ENCODE measurements at regions not wholly inside any gene's neighbourhood (a gene's known extent, or its start where the extent isn't known, plus 50 kb on each side); places are given as distances from the start of the nearest gene placed in this dataset.

- Histone ChIP-seq H3K4me3 (ENCODE audit: low read length) (no peak overlapping the region), H3K27me3 (ENCODE audit: control insufficient read depth, insufficient read depth, low read length) (no peaks in the 10 kb centered on the region), H3K36me3 (ENCODE audit: control insufficient read depth, insufficient read depth, low read length) (no peaks in the 10 kb centered on the region), H3K9me3 (ENCODE audit: control insufficient read depth, insufficient read depth, low read length) (peaks cover 2% of the 10 kb centered on the region), H3K27ac (ENCODE audit: low read length) (no peak overlapping the region), H3K4me1 (ENCODE audit: control insufficient read depth, insufficient read depth, low read length) (no peaks in the 10 kb centered on the region)
- no peak for DNase-seq (ENCODE audit: low read depth, low spot score)
- WGBS (ENCODE audit: insufficient coverage, insufficient read length): no CpG with 5 or more reads among the region's 8 CpGs
Measured at GRCh38 chr7:68733219-68734153, 864.8 kb upstream of the AUTS2 start.

GRCh38 chr7:68734431-68734830 is 863.8 kb upstream of the AUTS2 start:
- no peak for DNase-seq (ENCODE audit: low read depth, low spot score)
- H3K4me1 ChIP-seq (ENCODE audit: control insufficient read depth, insufficient read depth, low read length): no peaks in the 10 kb centered on the region
- H3K27me3 ChIP-seq (ENCODE audit: control insufficient read depth, insufficient read depth, low read length): no peaks in the 10 kb centered on the region
- no peaks in the 10 kb centered on the region for H3K36me3 ChIP-seq (ENCODE audit: control insufficient read depth, insufficient read depth, low read length)
- H3K4me3 ChIP-seq (ENCODE audit: low read length): no peak overlapping the region
- peaks cover 2% of the 10 kb centered on the region for H3K9me3 ChIP-seq (ENCODE audit: control insufficient read depth, insufficient read depth, low read length)
- no peak overlapping the region for H3K27ac ChIP-seq (ENCODE audit: low read length)
- no CpG with 5 or more reads among the region's 5 CpGs for WGBS (ENCODE audit: insufficient coverage, insufficient read length)

GRCh38 chr7:68739306-68739705 is 859.0 kb upstream of the AUTS2 start:
- H3K36me3 ChIP-seq (ENCODE audit: control insufficient read depth, insufficient read depth, low read length): no peaks in the 10 kb centered on the region
- WGBS (ENCODE audit: insufficient coverage, insufficient read length): no CpG with 5 or more reads among the region's 5 CpGs
- H3K27me3 ChIP-seq (ENCODE audit: control insufficient read depth, insufficient read depth, low read length): no peaks in the 10 kb centered on the region
- H3K27ac ChIP-seq (ENCODE audit: low read length): no peak overlapping the region
- no peaks in the 10 kb centered on the region for H3K4me1 ChIP-seq (ENCODE audit: control insufficient read depth, insufficient read depth, low read length)
- no peak overlapping the region for H3K4me3 ChIP-seq (ENCODE audit: low read length)
- no peak for DNase-seq (ENCODE audit: low read depth, low spot score)
- H3K9me3 ChIP-seq (ENCODE audit: control insufficient read depth, insufficient read depth, low read length): peaks cover 6% of the 10 kb centered on the region

GRCh38 chr7:68744036-68744435 is 854.2 kb upstream of the AUTS2 start:
- WGBS (ENCODE audit: insufficient coverage, insufficient read length): 100% methylated on average over 1 of the region's 5 CpGs
- H3K4me1 ChIP-seq (ENCODE audit: control insufficient read depth, insufficient read depth, low read length): no peaks in the 10 kb centered on the region
- H3K4me3 ChIP-seq (ENCODE audit: low read length): no peak overlapping the region
- no peak overlapping the region for H3K27ac ChIP-seq (ENCODE audit: low read length)
- no peaks in the 10 kb centered on the region for H3K36me3 ChIP-seq (ENCODE audit: control insufficient read depth, insufficient read depth, low read length)
- no peaks in the 10 kb centered on the region for H3K27me3 ChIP-seq (ENCODE audit: control insufficient read depth, insufficient read depth, low read length)
- peaks cover 11% of the 10 kb centered on the region for H3K9me3 ChIP-seq (ENCODE audit: control insufficient read depth, insufficient read depth, low read length)
- no peak for DNase-seq (ENCODE audit: low read depth, low spot score)

GRCh38 chr7:68748934-68749900 is 849.1 kb upstream of the AUTS2 start:
- no peak for DNase-seq (ENCODE audit: low read depth, low spot score)
- no peaks in the 10 kb centered on the region for H3K27me3 ChIP-seq (ENCODE audit: control insufficient read depth, insufficient read depth, low read length)
- no peaks in the 10 kb centered on the region for H3K4me1 ChIP-seq (ENCODE audit: control insufficient read depth, insufficient read depth, low read length)
- no peaks in the 10 kb centered on the region for H3K36me3 ChIP-seq (ENCODE audit: control insufficient read depth, insufficient read depth, low read length)
- no peak overlapping the region for H3K4me3 ChIP-seq (ENCODE audit: low read length)
- WGBS (ENCODE audit: insufficient coverage, insufficient read length): no CpG with 5 or more reads among the region's 14 CpGs
- H3K27ac ChIP-seq (ENCODE audit: low read length): no peak overlapping the region
- peaks cover 13% of the 10 kb centered on the region for H3K9me3 ChIP-seq (ENCODE audit: control insufficient read depth, insufficient read depth, low read length)

GRCh38 chr7:68752485-68753178 is 845.6 kb upstream of the AUTS2 start:
- no peaks in the 10 kb centered on the region for H3K27me3 ChIP-seq (ENCODE audit: control insufficient read depth, insufficient read depth, low read length)
- H3K4me1 ChIP-seq (ENCODE audit: control insufficient read depth, insufficient read depth, low read length): no peaks in the 10 kb centered on the region
- peaks cover 13% of the 10 kb centered on the region for H3K9me3 ChIP-seq (ENCODE audit: control insufficient read depth, insufficient read depth, low read length)
- H3K27ac ChIP-seq (ENCODE audit: low read length): no peak overlapping the region
- no peak for DNase-seq (ENCODE audit: low read depth, low spot score)
- H3K36me3 ChIP-seq (ENCODE audit: control insufficient read depth, insufficient read depth, low read length): no peaks in the 10 kb centered on the region
- no peak overlapping the region for H3K4me3 ChIP-seq (ENCODE audit: low read length)
- no CpG with 5 or more reads among the region's 5 CpGs for WGBS (ENCODE audit: insufficient coverage, insufficient read length)

- DNase-seq (ENCODE audit: low read depth, low spot score): no peak
- WGBS (ENCODE audit: insufficient coverage, insufficient read length): no CpG with 5 or more reads among the region's 2 CpGs
- Histone ChIP-seq H3K27me3 (ENCODE audit: control insufficient read depth, insufficient read depth, low read length) (no peaks in the 10 kb centered on the region), H3K27ac (ENCODE audit: low read length) (no peak overlapping the region), H3K4me1 (ENCODE audit: control insufficient read depth, insufficient read depth, low read length) (no peaks in the 10 kb centered on the region), H3K36me3 (ENCODE audit: control insufficient read depth, insufficient read depth, low read length) (no peaks in the 10 kb centered on the region), H3K9me3 (ENCODE audit: control insufficient read depth, insufficient read depth, low read length) (peaks cover 6% of the 10 kb centered on the region), H3K4me3 (ENCODE audit: low read length) (no peak overlapping the region)
Measured at GRCh38 chr7:68754414-68754813, 843.9 kb upstream of the AUTS2 start.

- Histone ChIP-seq H3K27ac (ENCODE audit: low read length) (no peak overlapping the region), H3K9me3 (ENCODE audit: control insufficient read depth, insufficient read depth, low read length) (peaks cover 4% of the 10 kb centered on the region), H3K36me3 (ENCODE audit: control insufficient read depth, insufficient read depth, low read length) (no peaks in the 10 kb centered on the region), H3K27me3 (ENCODE audit: control insufficient read depth, insufficient read depth, low read length) (no peaks in the 10 kb centered on the region), H3K4me1 (ENCODE audit: control insufficient read depth, insufficient read depth, low read length) (no peaks in the 10 kb centered on the region), H3K4me3 (ENCODE audit: low read length) (no peak overlapping the region)
- no peak for DNase-seq (ENCODE audit: low read depth, low spot score)
- no CpG with 5 or more reads among the region's 4 CpGs for WGBS (ENCODE audit: insufficient coverage, insufficient read length)
Measured at GRCh38 chr7:68756986-68757495, 841.2 kb upstream of the AUTS2 start.

GRCh38 chr7:68760556-68760955 is 837.7 kb upstream of the AUTS2 start:
- DNase-seq (ENCODE audit: low read depth, low spot score): no peak
- no peak overlapping the region for H3K27ac ChIP-seq (ENCODE audit: low read length)
- no peak overlapping the region for H3K4me3 ChIP-seq (ENCODE audit: low read length)
- no peaks in the 10 kb centered on the region for H3K36me3 ChIP-seq (ENCODE audit: control insufficient read depth, insufficient read depth, low read length)
- no peaks in the 10 kb centered on the region for H3K27me3 ChIP-seq (ENCODE audit: control insufficient read depth, insufficient read depth, low read length)
- peaks cover 1% of the 10 kb centered on the region; the same call in 1 of the 2 replicates for H3K9me3 ChIP-seq (ENCODE audit: control insufficient read depth, insufficient read depth, low read length)
- no CpG with 5 or more reads among the region's 3 CpGs for WGBS (ENCODE audit: insufficient coverage, insufficient read length)
- no peaks in the 10 kb centered on the region for H3K4me1 ChIP-seq (ENCODE audit: control insufficient read depth, insufficient read depth, low read length)

- Histone ChIP-seq H3K36me3 (ENCODE audit: control insufficient read depth, insufficient read depth, low read length) (no peaks in the 10 kb centered on the region), H3K9me3 (ENCODE audit: control insufficient read depth, insufficient read depth, low read length) (peaks cover 7% of the 10 kb centered on the region), H3K27ac (ENCODE audit: low read length) (no peak overlapping the region), H3K4me1 (ENCODE audit: control insufficient read depth, insufficient read depth, low read length) (no peaks in the 10 kb centered on the region), H3K27me3 (ENCODE audit: control insufficient read depth, insufficient read depth, low read length) (no peaks in the 10 kb centered on the region), H3K4me3 (ENCODE audit: low read length) (no peak overlapping the region)
- no peak for DNase-seq (ENCODE audit: low read depth, low spot score)
- WGBS (ENCODE audit: insufficient coverage, insufficient read length): 100% methylated on average over 2 of the region's 4 CpGs
Measured at GRCh38 chr7:68767462-68767861, 830.8 kb upstream of the AUTS2 start.

Data from iPS DF 6.9 (cell line).